ENCODE measurements at regions not wholly inside any gene's neighbourhood (a gene's known extent, or its start where the extent isn't known, plus 50 kb on each side); places are given as distances from the start of the nearest gene placed in this dataset.

GRCh38 chr7:73977619-73978618, 50.1 kb upstream of the ELN start:
- Histone ChIP-seq H3K9me3 (ENCODE audit: control insufficient read depth in 4 of 4, insufficient read depth in 3 of 4, low read length in 3 of 4) (no peaks in the 10 kb centered on the region), H3K4me3 (no peak overlapping the region), H3K4me1 (ENCODE audit: control insufficient read depth in 5 of 5, insufficient read depth in 5 of 5, low read length in 5 of 5) (peaks cover 0 to 21% (median 4%) of the 10 kb centered on the region in 5 donors), H3K9ac (ENCODE audit: insufficient read depth in 1 of 2, low read length in 2 of 2) (no peak overlapping the region), H3K27ac (ENCODE audit: low read depth in 1 of 2, low read length in 1 of 2) (no peak overlapping the region), H3K27me3 (ENCODE audit: control insufficient read depth in 3 of 3, insufficient read depth in 3 of 3, low read length in 2 of 3) (peaks cover 0 to 6% (median 0%) of the 10 kb centered on the region in 3 donors), H3K36me3 (ENCODE audit: control insufficient read depth in 4 of 4, insufficient read depth in 4 of 4, low read length in 4 of 4) (no peaks in the 10 kb centered on the region)
- ATAC-seq (ENCODE audit: insufficient read depth, low FRiP score): no peak
- DNase-seq: no peak
- 88 to 90% methylated on average over 23 of the region's 23 CpGs for WGBS, 2 donors
- TF ChIP-seq CTCF (IDR thresholded peaks at IDR 0.05; ENCODE audit: control extremely low read depth, extremely low read depth): no peak

Measured in lung (tissue), 11 donors.